GM19023 (cell line): ENCODE measurements at regions not wholly inside any gene's neighbourhood (a gene's known extent, or its start where the extent isn't known, plus 50 kb on each side); places are given as distances from the start of the nearest gene placed in this dataset.
"Not testable (repeated sequence)": the region's sequence is repeated elsewhere in the genome, so short reads cannot be mapped to it uniquely, and the experiment has no call there.

Experiments
- ATAC-seq: cut with Tn5 transposase; IDR thresholded peaks from one replicate; pipeline ENCODE4 v1.9.1; 2021; ENCODE audit warnings: mild to moderate bottlenecking, moderate library complexity; ENCODE audit not compliant: unreplicated experiment

- not testable (repeated sequence) for ATAC-seq
These were observed 85.2 kb downstream of the MRPL57 start for GRCh38 chr13:21261487-21262216.

GRCh38 chr13:21263909-21264308 lies 87.5 kb downstream of the MRPL57 start:
- not testable (repeated sequence) for ATAC-seq

GRCh38 chr13:21268485-21268884 lies 92.0 kb downstream of the MRPL57 start:
- not testable (repeated sequence) for ATAC-seq

- ATAC-seq: not testable (repeated sequence)
These were observed 96.0 kb downstream of the MRPL57 start for GRCh38 chr13:21272439-21272838.

GRCh38 chr13:21274457-21274856 lies 98.0 kb downstream of the MRPL57 start:
- not testable (repeated sequence) for ATAC-seq

- ATAC-seq: no peak
These were observed 105.6 kb downstream of the MRPL57 start for GRCh38 chr13:21282065-21282464.

GRCh38 chr13:21287331-21287907 lies 111.0 kb downstream of the MRPL57 start:
- no peak for ATAC-seq

GRCh38 chr13:21289475-21289874 lies 113.0 kb downstream of the MRPL57 start:
- no peak for ATAC-seq

- not testable (repeated sequence) for ATAC-seq
These were observed 114.1 kb downstream of the MRPL57 start for GRCh38 chr13:21290442-21291002.

GRCh38 chr13:21291840-21292239 lies 115.4 kb downstream of the MRPL57 start:
- ATAC-seq: no peak

- ATAC-seq: peak; percentile 34
These were observed 120.5 kb downstream of the MRPL57 start for GRCh38 chr13:21296991-21297390.

GRCh38 chr13:21297447-21297846 lies 121.0 kb downstream of the MRPL57 start:
- ATAC-seq: no peak

GRCh38 chr13:21297914-21298831 lies 121.7 kb downstream of the MRPL57 start:
- ATAC-seq: peak; percentile 95

GRCh38 chr13:21304256-21304655 lies 127.8 kb downstream of the MRPL57 start:
- ATAC-seq: no peak

GRCh38 chr13:21306300-21307073 lies 130.0 kb downstream of the MRPL57 start:
- ATAC-seq: not testable (repeated sequence)

- not testable (repeated sequence) for ATAC-seq
These were observed 130.7 kb downstream of the MRPL57 start for GRCh38 chr13:21307158-21307557.

GRCh38 chr13:21308906-21309305 lies 132.4 kb downstream of the MRPL57 start:
- ATAC-seq: no peak

- no peak for ATAC-seq
These were observed 133.2 kb downstream of the MRPL57 start for GRCh38 chr13:21309542-21310172.

GRCh38 chr13:21310220-21310619 lies 133.8 kb downstream of the MRPL57 start:
- ATAC-seq: no peak

GRCh38 chr13:21314976-21315375 lies 138.5 kb downstream of the MRPL57 start:
- ATAC-seq: not testable (repeated sequence)
